GM19023 (cell line): ENCODE measurements at regions not wholly inside any gene's neighbourhood (a gene's known extent, or its start where the extent isn't known, plus 50 kb on each side); places are given as distances from the start of the nearest gene placed in this dataset.
"Not testable (repeated sequence)": the region's sequence is repeated elsewhere in the genome, so short reads cannot be mapped to it uniquely, and the experiment has no call there.

ENCODE experiments used
- ATAC-seq: cut with Tn5 transposase; IDR thresholded peaks from one replicate; pipeline ENCODE4 v1.9.1; 2021; ENCODE audit warnings: mild to moderate bottlenecking, moderate library complexity; ENCODE audit not compliant: unreplicated experiment

- no peak for ATAC-seq
These were observed 71.8 kb downstream of the LARP7 start for GRCh38 chr4:112708772-112709171.

DNA sequence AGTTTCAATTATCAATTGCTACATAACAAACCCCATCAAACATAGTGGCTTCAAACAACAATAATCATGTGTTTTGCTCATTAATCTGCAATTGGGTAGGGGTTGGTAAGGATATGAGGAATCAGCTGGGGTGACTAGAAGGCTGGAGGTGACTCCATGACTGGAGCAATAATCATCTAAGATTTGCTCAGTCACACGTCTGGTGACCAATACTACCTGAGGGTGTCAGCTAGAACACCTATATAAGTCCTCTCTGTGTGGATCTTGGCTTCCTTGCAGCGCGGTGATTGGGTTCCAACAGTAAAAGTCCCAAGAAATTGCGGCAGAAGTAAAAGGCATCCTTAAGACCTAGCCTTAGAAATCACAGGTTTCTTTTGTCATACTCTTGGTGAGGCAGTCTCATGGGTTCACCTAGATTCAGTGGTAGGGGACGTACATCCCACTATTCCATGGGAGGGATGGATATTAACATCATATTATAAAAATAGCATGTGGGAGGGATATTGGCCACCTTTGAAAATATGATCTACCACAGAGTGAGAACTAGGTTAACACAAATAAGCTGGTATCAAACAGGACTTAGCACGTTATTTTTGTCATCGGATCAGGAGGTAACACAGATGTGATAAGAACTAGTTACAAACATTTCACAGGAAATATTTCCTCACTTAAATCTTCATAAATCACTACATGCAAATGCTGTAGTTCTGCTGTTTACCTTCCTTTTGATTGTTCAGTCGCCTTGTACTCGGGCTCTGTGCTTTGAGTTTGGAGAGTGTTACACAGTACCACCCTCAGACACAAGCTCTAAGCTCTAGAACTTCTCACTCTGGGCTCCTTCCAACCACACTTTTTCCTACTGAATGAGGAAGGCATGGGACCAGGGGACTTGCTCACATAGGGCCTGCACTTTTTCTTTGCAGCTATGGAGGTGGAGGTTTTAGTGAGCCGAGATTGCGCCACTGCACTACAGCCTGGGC is 78.3 kb downstream of the LARP7 start:
- ATAC-seq = no peak

GRCh38 chr4:112717856-112718255 is 80.9 kb downstream of the LARP7 start:
- no peak for ATAC-seq

DNA sequence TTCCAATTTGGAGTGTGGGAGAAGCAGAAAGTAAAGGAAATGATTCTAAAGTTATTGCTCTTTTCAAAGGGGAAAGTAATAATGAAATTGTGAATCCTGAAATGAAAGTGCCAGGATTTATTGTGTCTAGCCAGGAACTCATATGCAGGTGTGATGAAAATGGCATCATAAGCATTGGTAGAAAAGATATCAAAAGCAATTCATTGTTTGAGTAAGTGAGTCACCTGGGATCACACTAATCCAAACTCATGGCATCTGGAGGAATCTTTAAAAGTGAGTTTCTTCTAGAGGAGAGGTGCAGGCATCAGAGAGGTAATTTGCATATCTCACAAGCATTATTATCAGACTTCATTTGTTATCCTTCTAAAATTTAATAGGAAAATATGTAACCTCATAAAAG is 84.7 kb downstream of the LARP7 start:
- ATAC-seq = no peak

DNA sequence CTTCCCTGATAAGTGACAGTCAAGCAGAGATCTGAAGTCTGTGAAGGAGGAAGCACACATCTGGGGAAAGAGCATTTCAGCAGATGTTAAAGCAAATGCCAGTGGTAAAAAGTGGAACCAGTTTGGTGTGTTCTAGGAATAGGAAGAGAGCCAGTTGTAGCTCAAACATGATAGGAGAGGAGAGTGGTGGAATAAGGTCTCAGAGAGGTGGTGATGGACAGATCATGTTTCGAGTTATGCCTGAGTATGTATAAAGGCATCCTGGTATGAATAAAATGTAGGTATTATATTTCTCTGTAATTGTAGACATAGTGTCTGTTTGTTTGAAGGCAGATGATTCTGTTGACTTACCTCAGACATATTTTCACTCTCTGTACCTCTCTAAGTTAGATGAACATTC is 89.1 kb downstream of the LARP7 start:
- no peak for ATAC-seq

GRCh38 chr4:112727728-112728127 is 90.8 kb downstream of the LARP7 start:
- not testable (repeated sequence) for ATAC-seq

GRCh38 chr4:112731715-112732114 is 94.8 kb downstream of the LARP7 start:
- no peak for ATAC-seq

- no peak for ATAC-seq
These were observed 95.2 kb downstream of the LARP7 start for GRCh38 chr4:112732142-112732541.

DNA sequence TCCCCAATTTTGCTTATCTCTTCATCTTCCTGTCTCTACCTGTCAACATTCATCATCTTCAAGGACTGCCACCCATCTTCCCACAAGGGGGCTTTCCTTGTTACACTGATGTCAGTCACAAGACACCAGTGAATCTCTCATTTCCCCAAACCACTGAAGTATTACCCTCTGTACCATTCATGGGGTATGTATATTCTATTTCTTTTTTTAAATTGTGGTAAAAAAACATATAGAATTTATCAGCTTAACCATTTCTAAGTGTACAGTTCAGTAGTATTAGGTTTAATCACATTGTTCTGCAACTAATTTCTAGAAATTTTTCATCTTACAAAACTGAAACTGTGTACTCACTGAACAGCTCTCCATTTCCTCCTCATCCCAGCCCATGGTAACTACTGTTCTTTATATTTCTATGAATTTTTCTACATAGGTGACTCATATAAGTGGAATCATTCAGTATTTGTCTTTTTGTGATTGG is 98.6 kb downstream of the LARP7 start:
- ATAC-seq = peak; percentile 72

DNA sequence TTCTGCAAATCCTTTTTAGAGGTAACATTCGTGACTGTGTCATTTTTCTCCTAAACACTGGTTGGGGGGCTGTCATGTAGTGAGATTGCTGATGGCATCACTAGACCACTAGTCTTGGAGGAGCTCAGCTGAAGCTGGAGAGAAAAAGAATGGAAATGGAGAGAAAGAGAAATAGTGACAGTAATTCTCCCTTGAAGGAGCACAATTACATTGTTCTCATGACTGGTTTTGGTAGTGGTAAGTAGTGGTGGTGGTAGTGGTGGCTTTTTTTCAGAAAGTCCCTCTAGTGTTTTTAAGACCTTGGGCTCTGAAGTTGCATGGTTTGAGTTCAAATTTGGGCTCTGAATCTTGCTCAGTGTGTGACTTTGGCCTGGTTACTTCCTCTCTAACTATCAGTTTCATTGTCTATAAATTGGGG is 99.8 kb downstream of the LARP7 start:
- peak; percentile 43 for ATAC-seq

GRCh38 chr4:112739442-112739841 is 102.5 kb downstream of the LARP7 start:
- no peak for ATAC-seq

DNA sequence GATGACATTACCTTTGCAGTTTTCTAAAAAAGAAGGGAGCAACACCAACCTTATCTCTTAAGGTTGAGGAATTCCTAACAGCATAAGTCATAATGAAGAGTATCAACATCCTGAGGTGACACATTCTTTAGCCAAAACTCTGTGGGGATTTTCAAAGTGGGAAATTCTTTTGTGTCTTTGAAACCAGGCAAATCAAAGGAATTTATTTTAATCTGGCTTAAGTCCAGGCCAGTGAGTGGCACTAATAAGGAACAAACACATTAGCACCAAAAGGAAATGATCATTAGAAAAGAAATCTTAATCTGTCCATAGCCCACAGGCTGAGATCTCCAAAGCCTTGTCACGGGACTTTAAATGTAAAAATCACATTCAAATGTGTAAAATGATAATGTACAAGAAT is 110.1 kb downstream of the LARP7 start:
- ATAC-seq = no peak

DNA sequence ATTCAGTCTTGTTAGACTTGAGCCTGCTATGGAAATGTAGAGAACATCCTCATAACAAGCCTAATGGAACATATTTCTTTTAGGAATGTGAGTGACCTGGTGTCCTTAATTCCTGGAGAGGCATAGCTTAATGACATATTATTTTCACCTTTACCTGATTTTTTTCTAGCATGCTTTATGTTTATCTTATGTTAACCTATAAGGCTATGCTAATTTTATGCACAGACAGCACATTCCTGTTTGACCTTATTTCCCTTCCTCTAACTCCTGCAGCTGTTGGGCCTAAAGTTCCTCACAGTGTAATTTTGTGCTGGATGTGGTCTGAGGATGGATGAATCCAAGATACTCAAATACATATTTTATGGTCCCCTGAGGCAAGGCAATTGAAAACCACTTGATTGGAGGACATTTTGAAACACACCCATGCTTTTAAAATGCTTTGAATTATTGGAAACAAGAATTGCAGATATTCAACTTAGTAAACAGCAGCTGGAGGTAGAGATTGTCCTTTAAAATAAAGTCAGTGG is 111.5 kb downstream of the LARP7 start:
- ATAC-seq = no peak

DNA sequence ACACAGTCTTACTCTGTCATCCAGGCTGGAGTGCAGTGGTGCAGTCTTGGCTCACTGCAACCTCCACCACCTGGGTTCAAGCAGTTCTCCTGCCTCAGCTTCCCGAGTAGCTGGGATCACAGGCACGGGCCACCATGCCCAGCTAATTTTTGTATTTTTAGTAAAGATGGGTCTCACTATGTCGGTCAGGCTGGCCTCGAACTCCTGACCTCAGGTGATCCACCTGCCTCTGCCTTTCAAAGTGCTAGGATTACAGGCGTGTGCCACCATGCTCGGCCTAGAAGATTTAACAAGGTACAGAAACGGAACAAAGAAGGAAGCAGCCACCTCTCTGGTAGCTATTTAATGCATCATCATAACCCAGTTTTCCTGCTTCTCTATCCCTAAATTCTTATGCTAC is 113.8 kb downstream of the LARP7 start:
- not testable (repeated sequence) for ATAC-seq

DNA sequence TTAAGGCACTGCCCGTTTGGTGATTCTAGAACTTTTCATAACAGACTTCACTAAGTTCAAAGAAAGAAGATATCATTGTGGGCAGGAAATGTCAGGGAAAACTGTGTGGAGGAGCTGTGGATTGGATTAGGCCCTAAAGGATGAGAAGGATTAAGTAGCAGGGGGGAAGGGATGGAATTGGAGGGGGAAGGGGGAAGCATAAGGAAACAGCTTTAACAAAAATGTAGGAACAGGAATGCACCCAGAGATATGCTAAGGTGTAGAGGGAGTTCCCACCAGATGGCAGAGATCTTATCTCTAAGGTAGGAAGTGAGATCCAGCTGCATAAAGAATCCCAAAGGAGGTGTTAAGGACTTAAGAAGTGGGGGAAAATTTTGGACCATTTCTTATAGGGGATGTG is 114.5 kb downstream of the LARP7 start:
- ATAC-seq = no peak

- no peak for ATAC-seq
These were observed 115.1 kb downstream of the LARP7 start for GRCh38 chr4:112752061-112752460.

DNA sequence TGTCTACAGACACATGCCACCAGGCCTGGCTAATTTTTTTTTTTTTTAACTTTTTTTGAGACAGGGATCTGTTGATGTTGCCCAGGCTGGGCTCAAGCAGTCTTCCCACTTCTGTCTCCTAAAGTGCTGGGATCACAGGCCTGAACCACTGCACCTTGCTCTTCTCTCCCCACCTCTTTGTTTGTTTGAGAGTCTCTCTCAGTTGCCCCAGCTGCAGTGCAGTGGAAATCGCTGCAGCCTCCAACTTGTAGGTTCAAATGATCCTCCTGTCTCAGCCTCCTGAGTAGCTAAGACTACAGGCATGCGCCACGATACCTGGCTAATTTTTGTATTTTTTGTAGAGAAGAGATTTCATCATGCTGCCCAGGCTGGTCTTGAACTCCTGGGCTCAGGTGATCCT is 115.6 kb downstream of the LARP7 start:
- ATAC-seq = no peak

- no peak for ATAC-seq
These were observed 116.4 kb downstream of the LARP7 start for GRCh38 chr4:112753333-112753732.

DNA sequence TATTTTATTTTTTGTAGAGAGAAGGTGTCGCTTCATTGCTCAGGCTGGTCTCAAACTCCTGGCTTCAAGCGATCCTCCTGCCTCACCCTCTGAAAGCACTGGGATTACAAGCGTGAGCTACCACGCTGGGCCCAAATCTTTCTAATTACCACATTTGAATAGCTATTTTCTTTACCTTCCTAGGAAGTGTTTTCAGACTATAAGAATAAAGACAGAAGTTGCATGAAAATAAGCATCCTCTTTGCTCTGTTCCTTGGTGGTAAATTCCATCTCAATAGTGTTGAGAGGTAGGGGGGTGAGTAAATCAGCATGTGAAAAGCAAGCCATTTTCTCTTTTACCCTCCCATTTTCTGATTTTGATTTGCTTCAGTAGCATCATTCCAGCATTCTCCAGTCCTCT is 122.4 kb downstream of the LARP7 start:
- ATAC-seq = no peak

- peak; percentile 70 for ATAC-seq
These were observed 128.5 kb downstream of the LARP7 start for GRCh38 chr4:112765317-112765974.

DNA sequence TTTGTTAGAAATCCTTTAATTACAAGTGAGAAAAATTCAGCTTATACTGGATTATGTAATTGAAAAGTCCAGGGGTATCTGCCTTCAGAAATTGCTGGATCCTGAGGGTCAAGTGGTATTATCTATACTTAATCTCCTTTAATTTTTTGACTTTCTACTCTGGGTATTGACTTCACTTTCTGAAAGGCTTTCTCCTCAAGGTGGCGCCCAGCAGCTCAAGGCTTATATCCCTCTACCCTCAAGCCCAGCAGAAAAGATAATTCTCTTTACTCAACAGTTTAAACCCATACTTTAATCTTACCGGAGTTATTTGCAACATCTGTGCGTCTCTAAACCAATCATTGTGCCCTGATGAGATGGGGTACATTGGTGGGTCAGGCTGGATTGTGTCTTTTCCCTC is 129.5 kb downstream of the LARP7 start:
- no peak for ATAC-seq

DNA sequence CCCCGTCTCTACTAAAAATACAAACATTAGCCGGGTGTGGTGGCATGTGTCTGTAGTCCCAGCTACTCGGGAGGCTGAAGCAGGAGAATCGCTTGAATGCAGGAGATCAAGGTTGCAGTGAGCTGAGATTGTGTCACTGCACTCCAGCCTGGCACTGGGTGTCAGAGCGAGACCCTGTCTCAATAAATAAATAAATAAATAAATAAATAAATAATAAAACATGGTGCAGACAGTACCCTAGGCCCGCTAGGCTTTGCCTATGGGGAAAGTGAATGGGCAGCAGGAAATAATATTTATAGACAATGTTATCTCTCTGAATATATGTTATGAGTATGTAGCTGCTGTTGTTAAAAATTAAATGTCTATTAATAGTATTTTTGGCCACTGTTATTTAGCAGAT is 130.4 kb downstream of the LARP7 start:
- ATAC-seq = no peak
